Smooth muscle cell (in vitro differentiated cells): ENCODE measurements at regions not wholly inside any gene's neighbourhood (a gene's known extent, or its start where the extent isn't known, plus 50 kb on each side); places are given as distances from the start of the nearest gene placed in this dataset.
A peak's percentile ranks its signal among the peaks of the same experiment; 100 is the strongest.

Source experiments
- DNase-seq: peaks from one replicate; lab custom pipeline; 2025; ENCODE audit not compliant: unreplicated experiment; lab: John Stamatoyannopoulos, UW
- H2AFZ ChIP-seq: fragments of 200-600 bp; sonication (generic); 2 replicates; pipeline ENCODE4 v1.6.0; 2016; ENCODE audit warnings: antibody characterized with exemption, low read depth, mild to moderate bottlenecking
- H3F3A ChIP-seq: fragments of 200-600 bp; sonication (generic); 2 replicates; pipeline ENCODE4 v1.6.0; 2017; ENCODE audit warnings: antibody characterized with exemption, low read depth
- H3K27ac ChIP-seq: fragments of 200-600 bp; sonication (generic); 2 replicates; pipeline ENCODE4 v1.5.1; 2016; ENCODE audit warnings: low read depth, mild to moderate bottlenecking
- H3K27me3 ChIP-seq: fragments of 200-600 bp; sonication (generic); 2 replicates; pipeline ENCODE4 v1.6.1; 2016; ENCODE audit warnings: low read depth, mild to moderate bottlenecking
- H3K36me3 ChIP-seq: fragments of 200-600 bp; sonication (generic); 2 replicates; pipeline ENCODE4 v1.5.1; 2016; ENCODE audit warnings: low read depth
- H3K4me1 ChIP-seq: fragments of 200-600 bp; sonication (generic); 2 replicates; pipeline ENCODE4 v1.5.1; 2016; ENCODE audit warnings: low read depth
- H3K4me2 ChIP-seq: fragments of 200-600 bp; sonication (generic); 2 replicates; pipeline ENCODE4 v1.6.0; 2016; ENCODE audit warnings: mild to moderate bottlenecking
- H3K4me3 ChIP-seq: fragments of 200-600 bp; sonication (generic); 2 replicates; pipeline ENCODE4 v1.5.1; 2016; ENCODE audit warnings: mild to moderate bottlenecking
- H3K79me2 ChIP-seq: fragments of 200-600 bp; sonication (generic); 2 replicates; pipeline ENCODE4 v1.6.0; 2016; ENCODE audit warnings: low read depth, mild to moderate bottlenecking
- H3K9ac ChIP-seq: fragments of 200-600 bp; sonication (generic); 2 replicates; pipeline ENCODE4 v1.6.0; 2016; ENCODE audit warnings: low read depth
- H3K9me3 ChIP-seq: fragments of 200-600 bp; sonication (generic); replicated peaks from 2 replicates; pipeline ENCODE4 v1.5.1; 2016; ENCODE audit warnings: low read depth
- H4K20me1 ChIP-seq: fragments of 200-600 bp; sonication (generic); 2 replicates; pipeline ENCODE4 v1.6.0; 2016; ENCODE audit warnings: low read depth
- CTCF ChIP-seq: fragments of 200-600 bp; sonication (generic); IDR thresholded peaks from 2 replicates; pipeline ENCODE4 v1.5.1; 2017; ENCODE audit warnings: borderline replicate concordance, mild to moderate bottlenecking, antibody characterized with exemption; ENCODE audit not compliant: insufficient read depth, poor library complexity, severe bottlenecking
- WGBS: methylation state at CpG from one replicate; pipeline ENCODE4 v1.1.7; 2016; ENCODE audit warnings: low lambda C conversion rate; 5-methylcytosine and 5-hydroxymethylcytosine counted together

GRCh38 chr13:63198071-63198470 lies 1782.4 kb upstream of the PCDH20 start:
- no peaks in the 10 kb centered on the region for H3K4me1 ChIP-seq
- DNase-seq, result no peak
- no peak overlapping the region for H3K9ac ChIP-seq
- no peaks in the 10 kb centered on the region for H3K79me2 ChIP-seq
- no peak overlapping the region for H3K4me2 ChIP-seq
- no peak for TF ChIP-seq CTCF
- no peaks in the 10 kb centered on the region for H3K9me3 ChIP-seq
- no peaks in the 10 kb centered on the region for H4K20me1 ChIP-seq
- 97% methylated on average over 2 of the region's 2 CpGs for WGBS
- no peak overlapping the region for H3K27ac ChIP-seq
- no peak overlapping the region for H2AFZ ChIP-seq
- no peaks in the 10 kb centered on the region for H3K36me3 ChIP-seq
- H3K27me3 ChIP-seq, result no peaks in the 10 kb centered on the region
- no peaks in the 10 kb centered on the region for H3F3A ChIP-seq
- H3K4me3 ChIP-seq, result no peak overlapping the region

DNA sequence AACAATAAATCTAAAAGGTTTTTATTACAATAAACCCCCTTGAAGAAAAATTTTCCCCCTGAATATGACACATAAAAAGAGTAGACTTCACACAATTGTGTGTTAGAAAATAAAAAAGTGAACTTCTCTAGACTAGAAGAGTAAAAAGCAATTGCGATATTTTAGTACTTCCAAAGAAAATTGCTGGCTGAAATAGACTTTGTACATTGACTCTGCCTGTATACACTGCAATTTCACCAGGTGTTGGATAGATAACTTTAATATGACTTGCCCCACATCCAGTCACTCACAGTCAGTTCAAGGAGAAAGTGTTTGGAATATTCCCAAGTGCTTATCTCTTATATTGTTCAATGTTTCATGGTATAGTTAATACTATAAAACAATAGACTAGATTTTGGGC lies 1780.1 kb upstream of the PCDH20 start:
- Histone ChIP-seq H3F3A (no peaks in the 10 kb centered on the region), H3K4me1 (no peaks in the 10 kb centered on the region), H3K36me3 (no peaks in the 10 kb centered on the region), H4K20me1 (no peaks in the 10 kb centered on the region), H3K4me2 (no peak overlapping the region), H2AFZ (no peak overlapping the region), H3K4me3 (no peak overlapping the region), H3K9me3 (no peaks in the 10 kb centered on the region), H3K27me3 (no peaks in the 10 kb centered on the region), H3K27ac (no peak overlapping the region), H3K9ac (no peak overlapping the region), H3K79me2 (no peaks in the 10 kb centered on the region)
- no peak for DNase-seq
- TF ChIP-seq CTCF, result no peak
- 93% methylated on average over 1 of the region's 1 CpG for WGBS

DNA sequence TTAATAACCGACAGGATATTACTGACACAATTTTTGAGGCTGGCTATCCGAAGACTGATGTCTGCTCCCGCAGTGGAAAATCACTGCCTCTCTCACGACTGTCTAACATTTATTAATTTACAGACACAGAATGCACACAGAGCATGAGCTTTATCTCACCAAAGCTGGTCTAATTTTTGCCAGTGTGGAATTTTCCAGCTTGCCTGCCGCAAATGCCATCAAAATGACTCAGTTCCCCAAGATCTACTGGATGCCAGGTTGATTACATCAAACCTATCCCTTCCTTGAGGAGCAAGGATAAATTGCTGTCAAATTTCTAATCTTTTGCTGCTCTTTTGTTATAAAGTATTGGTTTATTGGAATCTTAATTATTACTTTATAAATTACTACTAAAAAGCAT lies 1775.1 kb upstream of the PCDH20 start:
- Histone ChIP-seq H3K9me3 (no peaks in the 10 kb centered on the region), H2AFZ (peak overlapping the region; percentile 49), H3K36me3 (no peaks in the 10 kb centered on the region), H3K27ac (peak overlapping the region; percentile 39), H3K4me1 (no peaks in the 10 kb centered on the region), H3K27me3 (no peaks in the 10 kb centered on the region), H3K4me2 (peak overlapping the region; percentile 33), H3K4me3 (no peak overlapping the region), H3F3A (no peaks in the 10 kb centered on the region), H3K79me2 (no peaks in the 10 kb centered on the region), H4K20me1 (no peaks in the 10 kb centered on the region), H3K9ac (no peak overlapping the region)
- 74% methylated on average over 5 of the region's 5 CpGs for WGBS
- no peak for DNase-seq
- no peak for TF ChIP-seq CTCF

- H3K4me2 ChIP-seq, result peak overlapping the region; percentile 33
- peak overlapping the region; percentile 39 for H3K27ac ChIP-seq
- 69% methylated on average over 2 of the region's 2 CpGs for WGBS
- no peak for TF ChIP-seq CTCF
- H2AFZ ChIP-seq, result peak overlapping the region; percentile 49
- no peaks in the 10 kb centered on the region for H3K9me3 ChIP-seq
- H3K9ac ChIP-seq, result no peak overlapping the region
- no peaks in the 10 kb centered on the region for H3F3A ChIP-seq
- H3K36me3 ChIP-seq, result no peaks in the 10 kb centered on the region
- H3K79me2 ChIP-seq, result no peaks in the 10 kb centered on the region
- H3K4me1 ChIP-seq, result no peaks in the 10 kb centered on the region
- H3K27me3 ChIP-seq, result no peaks in the 10 kb centered on the region
- no peak for DNase-seq
- H4K20me1 ChIP-seq, result no peaks in the 10 kb centered on the region
- no peak overlapping the region for H3K4me3 ChIP-seq
Measured at GRCh38 chr13:63190219-63190618, 1774.6 kb upstream of the PCDH20 start.
